Coronary artery (tissue), 2 donors: ENCODE measurements at regions not wholly inside any gene's neighbourhood (a gene's known extent, or its start where the extent isn't known, plus 50 kb on each side); places are given as distances from the start of the nearest gene placed in this dataset.

ENCODE experiments used
- DNase-seq: peaks from one replicate; pipeline ENCODE4 v3.0.0-alpha.2; 2017; ENCODE audit warnings: low spot score
- H3K27ac ChIP-seq, 2 donors: fragments of 200-600 bp; sonication (generic); one replicate each; pipeline ENCODE4 v1.5.1; 2016 to 2019
- H3K4me3 ChIP-seq: fragments of 200-600 bp; sonication (generic); 2 replicates; pipeline ENCODE4 v1.5.1; 2016; ENCODE audit warnings: mild to moderate bottlenecking, moderate library complexity
- TF ChIP-seq, protein P1 (sequence below): fragments of 200-600 bp; sonication (generic); IDR thresholded peaks from one replicate; pipeline ENCODE4 v1.5.1; 2019; ENCODE audit warnings: antibody characterized with exemption

DNA sequence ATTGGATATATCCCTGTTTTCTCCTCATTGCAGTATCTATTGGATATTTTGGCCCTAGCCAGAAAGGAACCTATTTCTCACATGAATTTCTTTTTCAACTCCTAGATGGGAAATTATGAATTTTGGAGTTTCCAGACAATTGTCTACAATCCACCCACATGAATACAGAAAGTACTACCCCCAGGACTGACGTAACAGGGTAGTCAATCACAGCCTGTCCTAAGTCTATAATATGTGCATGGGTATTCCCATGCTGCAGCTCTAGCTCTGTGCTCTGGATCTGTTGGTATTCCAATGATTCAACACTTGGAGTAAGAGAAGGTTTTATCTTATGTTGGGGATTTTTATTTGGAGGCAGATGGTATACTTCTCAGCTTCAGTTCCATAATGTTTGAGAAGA is 393.1 kb upstream of the ARRDC4 start:
- Histone ChIP-seq H3K4me3 (no peak overlapping the region), H3K27ac (no peak overlapping the region)
- no peak for DNase-seq
- TF ChIP-seq, protein P1, sequence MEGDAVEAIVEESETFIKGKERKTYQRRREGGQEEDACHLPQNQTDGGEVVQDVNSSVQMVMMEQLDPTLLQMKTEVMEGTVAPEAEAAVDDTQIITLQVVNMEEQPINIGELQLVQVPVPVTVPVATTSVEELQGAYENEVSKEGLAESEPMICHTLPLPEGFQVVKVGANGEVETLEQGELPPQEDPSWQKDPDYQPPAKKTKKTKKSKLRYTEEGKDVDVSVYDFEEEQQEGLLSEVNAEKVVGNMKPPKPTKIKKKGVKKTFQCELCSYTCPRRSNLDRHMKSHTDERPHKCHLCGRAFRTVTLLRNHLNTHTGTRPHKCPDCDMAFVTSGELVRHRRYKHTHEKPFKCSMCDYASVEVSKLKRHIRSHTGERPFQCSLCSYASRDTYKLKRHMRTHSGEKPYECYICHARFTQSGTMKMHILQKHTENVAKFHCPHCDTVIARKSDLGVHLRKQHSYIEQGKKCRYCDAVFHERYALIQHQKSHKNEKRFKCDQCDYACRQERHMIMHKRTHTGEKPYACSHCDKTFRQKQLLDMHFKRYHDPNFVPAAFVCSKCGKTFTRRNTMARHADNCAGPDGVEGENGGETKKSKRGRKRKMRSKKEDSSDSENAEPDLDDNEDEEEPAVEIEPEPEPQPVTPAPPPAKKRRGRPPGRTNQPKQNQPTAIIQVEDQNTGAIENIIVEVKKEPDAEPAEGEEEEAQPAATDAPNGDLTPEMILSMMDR, result no peak

DNA sequence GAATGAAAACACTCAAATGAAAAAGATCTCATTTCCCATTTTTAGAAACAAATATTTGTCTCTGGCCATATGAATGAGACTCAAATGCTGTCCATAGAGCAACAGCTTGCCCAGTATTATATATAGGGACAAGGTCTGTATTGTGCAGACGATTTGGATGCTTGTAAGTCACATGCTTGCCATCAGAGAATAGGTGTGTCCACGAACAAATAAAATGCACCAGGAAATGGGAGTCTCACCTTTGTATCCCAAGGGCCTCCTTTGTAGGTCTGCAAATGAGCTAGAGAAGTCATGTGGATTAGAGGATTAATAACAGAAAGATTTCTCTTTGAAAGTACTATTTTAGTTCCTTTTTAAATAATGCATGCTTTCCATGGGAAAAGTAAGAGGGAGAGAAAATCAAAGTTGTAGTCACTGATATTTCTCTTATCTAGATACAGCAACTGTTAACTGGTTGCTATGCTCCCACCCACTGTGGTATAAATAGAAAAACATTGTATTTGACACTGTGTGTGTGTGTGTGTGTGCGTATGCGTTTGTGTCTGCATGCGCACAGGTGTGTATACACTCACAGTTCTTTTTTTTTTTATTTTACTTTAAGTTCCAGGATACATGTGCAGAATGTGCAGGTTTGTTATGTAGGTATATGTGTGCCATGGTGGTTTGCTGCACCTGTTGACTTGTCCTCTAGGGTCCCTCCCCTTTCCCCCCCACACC is 383.4 kb upstream of the ARRDC4 start:
- no peak overlapping the region for H3K27ac ChIP-seq
- H3K4me3 ChIP-seq, result no peak overlapping the region
- DNase-seq, result no peak
- TF ChIP-seq, protein P1, result no peak

DNA sequence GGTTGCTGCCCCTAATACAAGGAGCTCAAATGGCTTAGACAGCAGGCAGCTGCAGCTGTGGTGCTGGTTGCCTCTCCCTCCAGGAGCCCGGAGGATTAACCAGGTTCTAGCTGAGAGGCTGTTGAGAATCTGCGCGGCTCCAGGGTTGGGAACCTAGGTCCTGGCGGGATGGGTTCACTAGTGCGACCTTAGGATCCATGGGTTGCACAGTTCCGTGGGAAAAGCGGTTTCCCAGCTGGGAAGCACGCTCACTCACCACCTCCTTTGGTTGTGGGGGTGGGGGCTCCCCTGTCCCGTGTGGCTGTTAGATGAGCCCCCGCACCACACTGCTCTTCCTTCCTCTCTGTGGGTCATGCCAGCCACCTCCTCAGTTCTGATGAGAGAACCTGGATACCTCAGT is 375.1 kb upstream of the ARRDC4 start:
- Histone ChIP-seq H3K4me3 (no peak overlapping the region), H3K27ac (no peak overlapping the region)
- no peak for DNase-seq
- TF ChIP-seq, protein P1, result no peak

DNA sequence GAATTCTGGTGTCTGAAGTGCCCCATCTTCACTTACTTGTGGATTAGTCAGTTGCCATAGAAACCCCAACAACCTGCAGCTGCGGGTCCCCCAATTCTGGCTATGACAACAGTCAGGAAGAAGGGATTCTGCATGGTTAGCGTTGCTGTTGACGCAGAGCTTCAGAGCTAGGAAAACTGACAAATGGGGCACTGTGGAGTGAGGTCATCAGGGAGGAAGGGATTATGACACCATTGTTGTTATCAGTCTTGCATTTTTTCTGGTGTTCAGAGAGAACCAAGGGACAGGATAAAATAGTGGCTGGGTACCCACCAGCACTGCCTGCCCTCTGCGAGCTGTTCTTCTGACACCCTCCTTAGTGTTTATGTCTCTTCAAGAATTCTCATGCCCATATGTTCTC is 367.7 kb upstream of the ARRDC4 start:
- Histone ChIP-seq H3K4me3 (no peak overlapping the region), H3K27ac (no peak overlapping the region)
- TF ChIP-seq, protein P1, result no peak
- no peak for DNase-seq

DNA sequence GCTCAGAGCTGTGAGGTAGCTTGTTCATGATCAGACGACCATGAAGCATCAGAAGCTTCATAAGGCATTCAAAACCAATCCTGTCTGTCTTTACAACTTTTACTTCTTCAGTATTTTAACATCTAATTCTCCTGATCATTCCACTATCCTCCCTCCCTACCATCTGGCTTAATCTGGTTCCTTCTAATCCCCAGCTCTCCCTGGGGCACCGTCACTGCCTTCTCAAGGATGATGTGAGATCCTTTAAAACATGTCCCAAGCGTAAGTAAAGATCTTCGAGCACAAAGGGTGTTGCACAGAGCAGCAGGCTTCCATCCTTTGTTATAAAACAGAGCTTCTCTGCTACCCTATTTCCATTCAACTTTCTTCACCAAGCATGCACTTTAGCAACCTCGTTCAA is 362.7 kb upstream of the ARRDC4 start:
- no peak overlapping the region for H3K4me3 ChIP-seq
- DNase-seq, result no peak
- TF ChIP-seq, protein P1, result no peak
- H3K27ac ChIP-seq, result no peak overlapping the region

DNA sequence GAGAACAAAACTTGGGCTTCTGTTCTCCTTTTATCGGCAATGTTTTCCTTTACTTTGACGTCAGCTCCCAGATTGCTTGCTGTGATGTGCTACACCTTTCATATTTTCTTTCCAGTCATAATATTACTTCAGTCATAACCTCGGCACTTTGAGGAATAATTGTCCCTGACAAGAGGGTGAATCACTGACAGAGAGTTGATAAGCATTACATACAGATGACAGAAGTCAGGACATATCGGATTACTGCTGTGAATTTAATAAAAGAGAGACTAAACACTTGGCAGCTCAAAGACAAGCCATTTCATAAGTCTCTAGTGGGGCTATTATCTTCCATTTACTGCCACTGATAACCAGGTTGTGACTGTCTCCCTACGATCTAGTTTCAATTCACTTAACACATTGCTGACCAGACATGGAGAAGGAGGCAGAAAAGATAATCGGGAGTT is 362.1 kb upstream of the ARRDC4 start:
- TF ChIP-seq, protein P1, result no peak
- H3K4me3 ChIP-seq, result no peak overlapping the region
- DNase-seq, result no peak
- H3K27ac ChIP-seq, result no peak overlapping the region

DNA sequence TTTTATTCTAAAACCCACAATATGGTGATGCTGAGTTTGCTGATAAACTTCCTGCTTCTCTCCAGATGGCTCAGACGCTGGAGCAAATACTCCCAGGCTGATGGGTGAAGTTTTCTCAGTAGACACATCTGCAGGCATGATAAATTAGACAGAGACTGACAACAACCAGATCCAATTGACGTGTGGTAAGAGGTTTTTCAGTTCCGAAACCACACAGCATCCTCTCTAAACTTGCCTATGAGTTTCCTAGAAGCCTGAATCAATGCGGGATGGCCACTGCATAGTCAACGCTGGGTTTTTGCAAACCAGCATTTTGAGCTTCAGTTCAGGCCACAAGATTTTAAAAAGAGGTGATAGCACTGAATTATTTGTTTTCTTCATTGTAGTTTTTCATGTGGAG is 360.3 kb upstream of the ARRDC4 start:
- DNase-seq, result no peak
- no peak overlapping the region for H3K4me3 ChIP-seq
- no peak overlapping the region for H3K27ac ChIP-seq
- TF ChIP-seq, protein P1, result no peak
